NCI-H128 (cell line): ENCODE measurements at regions not wholly inside any gene's neighbourhood (a gene's known extent, or its start where the extent isn't known, plus 50 kb on each side); places are given as distances from the start of the nearest gene placed in this dataset.
"Not testable (repeated sequence)": the region's sequence is repeated elsewhere in the genome, so short reads cannot be mapped to it uniquely, and the experiment has no call there.

Experiments
- DNase-seq: peaks from one replicate; lab custom pipeline; 2025; ENCODE audit not compliant: unreplicated experiment; lab: John Stamatoyannopoulos, UW

GRCh38 chr3:165954171-165954570, 116.9 kb upstream of the BCHE start:
- DNase-seq, result no peak

GRCh38 chr3:165946360-165946759, 109.1 kb upstream of the BCHE start:
- DNase-seq, result no peak

DNA sequence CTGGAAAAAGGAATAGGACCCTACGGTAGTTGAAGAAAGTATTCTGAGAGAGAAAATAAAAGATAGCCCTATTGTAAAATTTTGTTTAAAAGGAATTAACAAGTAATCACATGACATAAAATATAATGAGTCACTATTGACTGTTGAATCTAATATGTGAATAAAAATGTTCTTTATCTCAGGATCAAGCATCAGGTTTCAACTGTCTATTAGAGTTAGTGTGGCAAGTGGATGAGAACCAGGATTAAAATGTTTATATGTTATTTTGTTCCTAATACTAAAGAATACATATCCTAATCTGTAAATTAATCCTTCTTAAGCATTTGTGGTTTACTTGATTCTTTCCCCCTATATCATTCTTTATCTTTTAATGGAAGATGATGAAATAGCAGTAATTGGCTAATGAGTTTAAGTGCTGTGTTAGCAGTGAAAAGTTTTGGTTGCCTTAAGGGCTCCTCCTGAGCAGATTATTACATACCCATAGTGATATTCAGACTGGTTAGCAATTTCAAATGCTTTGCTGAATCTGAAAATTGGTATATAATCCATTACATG, 101.8 kb upstream of the BCHE start:
- DNase-seq, result no peak

GRCh38 chr3:165936081-165936480, 98.9 kb upstream of the BCHE start:
- not testable (repeated sequence) for DNase-seq

DNA sequence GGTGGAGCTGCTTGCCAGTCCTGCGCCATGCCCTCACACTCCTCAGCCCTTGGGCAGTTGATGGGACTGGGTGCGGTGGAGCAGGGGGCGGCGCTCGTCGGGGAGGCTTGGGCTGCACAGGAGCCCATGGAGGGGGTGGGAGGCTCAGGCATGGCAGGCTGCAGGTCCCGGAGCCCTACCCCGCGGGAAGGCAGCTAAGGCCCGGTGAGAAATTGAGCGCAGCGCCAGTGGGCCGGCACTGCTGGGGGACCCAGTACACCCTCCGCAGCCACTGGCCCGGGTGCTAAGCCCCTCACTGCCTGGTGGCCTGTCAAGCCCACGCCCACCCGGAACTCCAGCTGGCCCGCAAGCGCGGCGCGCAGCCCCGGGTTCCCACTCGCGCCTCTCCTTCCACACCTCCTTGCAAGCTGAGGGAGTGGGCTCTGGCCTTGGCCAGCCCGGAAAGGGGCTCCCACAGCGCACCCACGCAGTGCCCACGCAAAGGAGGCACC, 87.1 kb upstream of the BCHE start:
- not testable (repeated sequence) for DNase-seq

GRCh38 chr3:165920984-165921383, 83.8 kb upstream of the BCHE start:
- DNase-seq, result no peak

GRCh38 chr3:165919284-165919683, 82.1 kb upstream of the BCHE start:
- no peak for DNase-seq

GRCh38 chr3:165918657-165918979, 81.4 kb upstream of the BCHE start:
- no peak for DNase-seq

DNA sequence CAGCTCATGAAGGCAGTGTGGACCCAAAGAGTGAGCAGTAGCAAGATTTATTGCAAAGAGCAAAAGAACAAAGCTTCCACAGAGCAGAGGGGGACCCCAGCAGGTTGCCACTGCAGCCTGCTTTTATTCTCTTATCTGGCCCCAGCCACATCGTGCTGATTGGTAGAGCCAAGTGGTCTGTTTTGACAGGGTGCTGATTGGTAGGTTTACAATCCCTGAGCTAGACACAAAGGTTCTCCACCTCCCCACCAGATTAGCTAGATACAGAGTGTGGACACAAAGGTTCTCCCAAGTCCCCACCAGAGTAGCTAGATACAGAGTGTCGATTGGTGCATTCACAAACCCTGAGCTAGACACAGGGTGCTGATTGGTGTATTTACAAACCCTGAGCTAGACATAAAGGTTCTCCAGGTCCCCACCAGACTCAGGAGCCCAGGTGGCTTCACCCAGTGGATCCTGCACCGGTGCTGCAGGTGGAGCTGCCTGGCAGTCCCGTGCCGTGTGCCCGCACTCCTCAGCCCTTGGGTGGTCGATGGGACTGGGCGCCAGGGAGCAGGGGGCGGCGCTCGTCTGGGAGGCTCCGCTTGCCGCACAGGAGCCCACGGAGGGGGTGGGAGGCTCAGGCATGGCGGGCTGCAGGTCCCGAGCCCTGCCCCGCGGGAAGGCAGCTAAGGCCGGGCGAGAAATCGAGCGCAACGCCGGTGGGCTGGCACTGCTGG, 80.9 kb upstream of the BCHE start:
- DNase-seq, result not testable (repeated sequence)

DNA sequence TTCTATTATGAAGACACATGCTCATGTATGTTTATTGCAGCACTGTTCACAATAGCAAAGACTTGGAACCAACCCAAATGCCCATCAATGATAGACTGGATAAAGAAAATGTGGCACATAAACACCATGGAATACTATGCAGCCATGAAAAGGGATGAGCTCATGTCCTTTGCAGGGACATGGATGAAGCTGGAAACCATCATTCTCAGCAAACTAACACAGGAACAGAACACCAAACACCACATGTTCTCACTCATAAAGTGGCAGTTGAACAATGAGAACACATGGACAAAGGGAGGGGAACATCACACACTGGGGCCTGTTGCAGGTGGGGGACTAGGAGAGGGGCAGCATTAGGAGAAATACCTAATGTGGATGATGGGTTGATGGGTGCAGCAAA, 77.9 kb upstream of the BCHE start:
- DNase-seq, result not testable (repeated sequence)

GRCh38 chr3:165903885-165904630, 66.8 kb upstream of the BCHE start:
- DNase-seq, result no peak

GRCh38 chr3:165899066-165899465, 61.8 kb upstream of the BCHE start:
- DNase-seq, result no peak

DNA sequence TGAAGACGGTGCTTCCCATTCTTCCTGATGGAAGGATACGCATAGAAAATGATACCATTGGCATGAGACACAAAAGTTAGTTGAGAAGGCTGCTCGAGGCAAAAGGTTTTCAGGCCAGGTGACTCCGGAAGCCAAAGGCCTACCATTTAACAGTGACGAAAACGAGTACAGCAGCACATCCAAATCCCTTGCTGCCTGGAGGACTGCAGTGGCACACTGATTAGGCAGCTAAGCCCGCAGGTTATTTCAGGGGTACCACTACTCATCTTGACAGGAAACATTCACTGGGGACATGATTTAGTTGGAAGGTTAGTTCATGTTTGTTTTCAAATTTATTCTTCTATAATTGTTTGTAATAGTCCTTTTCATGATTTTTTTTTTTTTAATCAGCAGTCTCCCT, 59.9 kb upstream of the BCHE start:
- DNase-seq, result no peak

DNA sequence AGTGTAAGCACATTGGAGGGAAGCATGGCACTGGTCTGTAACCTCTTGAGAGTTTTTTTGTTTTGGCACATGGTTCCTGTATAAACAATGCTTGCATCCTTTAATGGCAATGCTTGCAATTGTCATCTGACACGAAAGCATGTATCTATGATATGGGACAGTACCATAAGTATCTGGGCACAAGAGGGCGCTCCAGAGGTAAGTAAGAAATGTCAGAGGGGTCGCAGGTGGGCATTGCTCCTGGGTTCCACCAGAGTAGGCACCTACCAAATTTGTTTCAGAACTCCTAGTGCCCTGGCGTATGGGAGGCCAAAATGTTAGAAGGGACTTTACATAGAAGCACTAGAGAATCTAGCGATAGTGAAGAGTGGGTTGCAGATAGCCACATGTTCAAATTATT, 58.7 kb upstream of the BCHE start:
- DNase-seq, result no peak

GRCh38 chr3:165892565-165892964, 55.3 kb upstream of the BCHE start:
- no peak for DNase-seq
